ENCODE measurements at regions not wholly inside any gene's neighbourhood (a gene's known extent, or its start where the extent isn't known, plus 50 kb on each side); places are given as distances from the start of the nearest gene placed in this dataset.

GRCh38 chr2:217387776-217388387 is 528.0 kb upstream of the TNP1 start:
- ATAC-seq (ENCODE audit: insufficient read depth, low read depth) (no peak), DNase-seq (no peak)
- Histone ChIP-seq H3K9me3 (ENCODE audit: insufficient read depth, low read length, severe bottlenecking) (peaks cover 12% of the 10 kb centered on the region), H3K36me3 (ENCODE audit: insufficient read depth, low read length) (no peaks in the 10 kb centered on the region), H3K27me3 (ENCODE audit: insufficient read depth, low read length, poor library complexity) (peaks cover 14% of the 10 kb centered on the region), H2AFZ (ENCODE audit: low read depth, low read length) (no peak overlapping the region), H3K27ac (ENCODE audit: low read length) (no peak overlapping the region), H3K9ac (ENCODE audit: low read depth, low read length) (no peak overlapping the region), H3K4me3 (ENCODE audit: low read depth in 1 of 2, low read length in 2 of 2) (no peak overlapping the region), H3K4me1 (ENCODE audit: insufficient read depth, low read length) (no peaks in the 10 kb centered on the region), H3K4me2 (ENCODE audit: insufficient read depth, low read length) (no peak overlapping the region), H4K20me1 (ENCODE audit: insufficient read depth, low read length) (no peaks in the 10 kb centered on the region; the same call in 1 of the 2 replicates), H3K79me2 (ENCODE audit: insufficient read depth, low read length) (no peaks in the 10 kb centered on the region)
- TF ChIP-seq CTCF (IDR thresholded peaks at IDR 0.05; ENCODE audit: borderline replicate concordance, extremely low read depth, low read length, poor library complexity, severe bottlenecking) (no peak), EZH2 (IDR thresholded peaks at IDR 0.05; ENCODE audit: borderline replicate concordance, low read depth, low read length, severe bottlenecking) (no peak)

GRCh38 chr2:217386041-217386440 is 526.2 kb upstream of the TNP1 start:
- no peak overlapping the region for H3K9ac ChIP-seq (ENCODE audit: low read depth, low read length)
- ATAC-seq (ENCODE audit: insufficient read depth, low read depth) (no peak), DNase-seq (no peak)
- no peaks in the 10 kb centered on the region for H3K79me2 ChIP-seq (ENCODE audit: insufficient read depth, low read length)
- TF ChIP-seq EZH2 (IDR thresholded peaks at IDR 0.05; ENCODE audit: borderline replicate concordance, low read depth, low read length, severe bottlenecking) = no peak
- no peak for TF ChIP-seq CTCF (IDR thresholded peaks at IDR 0.05; ENCODE audit: borderline replicate concordance, extremely low read depth, low read length, poor library complexity, severe bottlenecking)
- H3K4me3 ChIP-seq (ENCODE audit: low read depth in 1 of 2, low read length in 2 of 2) = no peak overlapping the region
- no peak overlapping the region for H3K27ac ChIP-seq (ENCODE audit: low read length)
- no peak overlapping the region for H3K4me2 ChIP-seq (ENCODE audit: insufficient read depth, low read length)
- no peak overlapping the region for H2AFZ ChIP-seq (ENCODE audit: low read depth, low read length)
- peaks cover 11% of the 10 kb centered on the region for H3K9me3 ChIP-seq (ENCODE audit: insufficient read depth, low read length, severe bottlenecking)
- H3K27me3 ChIP-seq (ENCODE audit: insufficient read depth, low read length, poor library complexity) = peaks cover 19% of the 10 kb centered on the region
- H3K36me3 ChIP-seq (ENCODE audit: insufficient read depth, low read length) = no peaks in the 10 kb centered on the region
- no peaks in the 10 kb centered on the region; the same call in 1 of the 2 replicates for H4K20me1 ChIP-seq (ENCODE audit: insufficient read depth, low read length)
- H3K4me1 ChIP-seq (ENCODE audit: insufficient read depth, low read length) = no peaks in the 10 kb centered on the region

GRCh38 chr2:217383620-217384019 is 523.8 kb upstream of the TNP1 start:
- ATAC-seq (ENCODE audit: insufficient read depth, low read depth) = no peak
- DNase-seq = no peak
- H3K9ac ChIP-seq (ENCODE audit: low read depth, low read length) = no peak overlapping the region
- no peaks in the 10 kb centered on the region; the same call in 1 of the 2 replicates for H4K20me1 ChIP-seq (ENCODE audit: insufficient read depth, low read length)
- no peak overlapping the region for H2AFZ ChIP-seq (ENCODE audit: low read depth, low read length)
- H3K27me3 ChIP-seq (ENCODE audit: insufficient read depth, low read length, poor library complexity) = peaks cover 19% of the 10 kb centered on the region
- no peaks in the 10 kb centered on the region for H3K36me3 ChIP-seq (ENCODE audit: insufficient read depth, low read length)
- H3K4me1 ChIP-seq (ENCODE audit: insufficient read depth, low read length) = no peaks in the 10 kb centered on the region
- TF ChIP-seq CTCF (IDR thresholded peaks at IDR 0.05; ENCODE audit: borderline replicate concordance, extremely low read depth, low read length, poor library complexity, severe bottlenecking) (no peak), EZH2 (IDR thresholded peaks at IDR 0.05; ENCODE audit: borderline replicate concordance, low read depth, low read length, severe bottlenecking) (no peak)
- H3K9me3 ChIP-seq (ENCODE audit: insufficient read depth, low read length, severe bottlenecking) = no peaks in the 10 kb centered on the region
- H3K4me2 ChIP-seq (ENCODE audit: insufficient read depth, low read length) = no peak overlapping the region
- no peaks in the 10 kb centered on the region for H3K79me2 ChIP-seq (ENCODE audit: insufficient read depth, low read length)
- no peak overlapping the region for H3K27ac ChIP-seq (ENCODE audit: low read length)
- no peak overlapping the region for H3K4me3 ChIP-seq (ENCODE audit: low read depth in 1 of 2, low read length in 2 of 2)
